Hippocampal formation (tissue), 2 donors: ENCODE measurements at regions not wholly inside any gene's neighbourhood (a gene's known extent, or its start where the extent isn't known, plus 50 kb on each side); places are given as distances from the start of the nearest gene placed in this dataset.

Experiments used
- DNase-seq, 2 donors: peaks; one replicate each; lab custom pipeline; 2025; lab: John Stamatoyannopoulos, UW

DNA sequence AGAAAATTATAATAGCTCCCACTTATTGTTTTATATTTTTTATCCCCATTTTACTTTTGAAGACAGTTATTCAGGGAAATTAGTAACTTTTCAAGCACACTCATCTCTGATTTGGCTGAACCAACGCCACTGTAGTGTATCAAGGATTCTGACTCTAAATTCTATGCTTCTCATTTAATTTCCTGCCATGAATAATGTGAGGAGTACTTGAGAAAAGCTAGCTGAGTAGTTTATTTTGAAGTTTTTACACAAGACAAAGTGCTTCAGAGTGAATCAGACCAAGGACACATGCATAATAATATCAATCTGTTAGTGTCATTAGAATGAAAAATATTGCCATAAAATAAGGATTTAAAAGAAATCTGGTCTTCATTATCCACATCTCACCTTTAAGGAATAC is 329.9 kb downstream of the SLITRK6 start:
- DNase-seq = no peak

DNA sequence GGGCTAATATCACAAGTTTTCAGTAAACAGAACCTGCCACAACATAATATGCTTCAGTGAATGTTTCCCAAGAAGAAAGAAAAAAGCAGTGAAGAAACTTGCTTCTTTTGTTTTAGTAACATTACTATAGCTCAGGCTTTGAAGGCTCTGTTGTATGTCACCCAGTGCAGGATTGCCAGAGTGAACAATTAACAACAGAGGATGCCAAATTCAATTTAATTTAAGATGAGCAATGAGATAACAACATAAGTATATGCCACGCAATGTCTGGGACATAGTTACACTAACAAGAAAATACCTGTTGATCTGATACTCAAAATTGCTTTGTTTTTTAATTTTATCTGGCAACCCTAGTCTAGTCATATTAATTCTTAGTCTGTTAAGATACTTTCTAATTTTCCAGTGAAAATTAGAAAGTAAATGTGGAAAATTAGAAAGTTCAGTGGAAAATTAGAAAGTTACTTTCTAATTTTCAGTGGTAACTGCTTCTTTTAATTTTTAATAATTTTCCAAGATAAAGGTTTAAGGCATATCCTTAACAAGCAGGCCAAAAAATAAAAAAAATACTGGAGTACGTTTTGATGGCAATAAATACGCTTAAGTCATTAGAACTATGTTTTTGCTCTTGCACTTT is 336.3 kb downstream of the SLITRK6 start:
- DNase-seq = no peak

- DNase-seq = no peak
Measured at GRCh38 chr13:85461621-85462020, 337.6 kb downstream of the SLITRK6 start.

DNA sequence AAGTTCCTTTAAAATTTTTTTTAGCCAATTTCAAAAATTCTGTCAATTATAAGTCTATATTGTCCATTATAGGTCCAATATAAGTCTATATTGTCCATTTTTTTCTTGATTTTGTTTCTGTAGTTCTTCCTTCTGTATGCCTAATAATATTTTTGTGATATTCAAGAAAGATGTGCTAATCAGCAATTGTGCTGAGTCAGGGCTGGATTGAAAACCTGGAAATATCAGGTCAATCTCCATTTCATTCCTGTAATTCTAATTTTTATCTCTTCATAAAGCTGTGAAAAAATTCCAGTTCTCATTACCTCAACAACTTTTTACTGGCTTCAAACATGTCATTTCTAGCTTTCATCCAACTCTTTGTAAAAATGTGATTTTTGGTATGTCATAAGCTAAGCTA is 353.7 kb downstream of the SLITRK6 start:
- no peak for DNase-seq

DNA sequence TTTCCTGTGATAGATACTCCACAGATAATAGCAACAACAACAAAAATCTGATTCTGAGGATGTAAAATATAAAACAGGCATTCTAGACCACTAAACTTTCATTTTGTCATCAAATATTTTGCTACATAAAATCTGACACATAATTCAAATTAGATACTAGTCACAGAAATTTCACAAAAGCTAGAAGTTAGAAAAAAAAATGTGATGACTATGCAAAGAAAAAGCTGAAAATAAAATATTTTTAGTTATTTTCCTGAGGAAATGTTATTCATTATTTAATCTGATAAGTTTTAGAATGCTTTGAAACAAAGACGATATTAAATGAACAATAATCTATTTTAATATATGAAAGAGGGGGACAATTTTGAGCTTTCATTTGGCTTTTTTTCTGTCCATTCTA is 357.2 kb downstream of the SLITRK6 start:
- no peak for DNase-seq

DNA sequence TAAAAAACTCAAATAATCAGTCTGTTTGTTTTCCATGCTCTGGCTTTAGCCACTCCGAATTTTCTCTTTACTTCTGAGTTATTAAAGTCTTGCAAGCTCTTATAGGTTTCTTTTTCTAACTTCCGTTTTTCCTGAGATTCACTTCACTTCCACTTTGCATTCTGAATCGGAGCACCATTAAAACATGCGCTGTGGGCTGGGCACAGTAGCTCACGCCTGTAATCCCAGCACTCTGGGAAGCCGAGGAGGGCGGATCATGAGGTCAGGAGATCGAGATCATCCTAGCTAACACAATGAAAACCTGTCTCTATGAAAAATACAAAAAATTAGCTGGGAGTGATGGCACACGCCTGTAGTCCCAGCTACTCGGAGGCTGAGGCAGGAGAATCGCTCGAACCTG is 357.9 kb downstream of the SLITRK6 start:
- no peak for DNase-seq

GRCh38 chr13:85436029-85436428 is 363.2 kb downstream of the SLITRK6 start:
- DNase-seq = no peak

GRCh38 chr13:85434927-85435326 is 364.3 kb downstream of the SLITRK6 start:
- no peak for DNase-seq

DNA sequence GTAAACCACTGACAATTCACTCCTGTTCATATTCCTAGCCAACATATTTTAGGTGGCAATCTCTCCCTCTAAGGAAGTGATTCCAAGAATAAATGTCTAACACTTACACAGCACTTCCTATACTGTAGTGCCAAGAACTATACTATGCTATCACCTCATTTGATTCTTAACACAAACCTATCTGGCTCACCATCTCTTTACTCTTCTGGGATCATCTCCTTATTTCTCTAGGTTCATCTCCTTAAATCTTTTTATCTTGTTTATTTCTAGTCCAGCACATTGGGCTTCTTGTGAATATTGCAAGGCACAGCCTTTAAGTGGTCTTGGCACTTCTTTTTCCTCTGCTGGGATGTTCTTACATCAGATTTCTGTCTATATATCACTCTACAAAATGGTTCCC is 366.3 kb downstream of the SLITRK6 start:
- DNase-seq = no peak

DNA sequence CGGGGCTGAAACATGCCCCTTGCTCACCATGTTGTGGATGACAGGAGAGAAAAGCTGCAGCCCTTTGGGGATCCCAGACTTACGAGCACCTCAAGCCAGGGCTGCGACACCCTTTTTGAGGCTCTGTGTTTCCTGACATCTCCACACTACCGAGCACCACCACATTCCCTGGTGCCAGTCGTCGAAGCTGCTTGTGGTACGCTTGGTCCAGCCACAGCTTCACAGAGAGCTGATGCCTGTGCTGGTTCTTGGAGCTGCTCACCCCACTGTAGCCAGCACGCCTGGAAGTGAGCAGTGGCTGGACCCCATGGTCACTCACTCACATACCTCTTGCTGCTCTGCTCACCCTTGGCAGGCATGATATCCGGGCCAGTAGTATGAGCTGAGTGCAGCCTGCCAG is 367.5 kb downstream of the SLITRK6 start:
- no peak for DNase-seq

GRCh38 chr13:85430216-85430794 is 368.9 kb downstream of the SLITRK6 start:
- DNase-seq = no peak

DNA sequence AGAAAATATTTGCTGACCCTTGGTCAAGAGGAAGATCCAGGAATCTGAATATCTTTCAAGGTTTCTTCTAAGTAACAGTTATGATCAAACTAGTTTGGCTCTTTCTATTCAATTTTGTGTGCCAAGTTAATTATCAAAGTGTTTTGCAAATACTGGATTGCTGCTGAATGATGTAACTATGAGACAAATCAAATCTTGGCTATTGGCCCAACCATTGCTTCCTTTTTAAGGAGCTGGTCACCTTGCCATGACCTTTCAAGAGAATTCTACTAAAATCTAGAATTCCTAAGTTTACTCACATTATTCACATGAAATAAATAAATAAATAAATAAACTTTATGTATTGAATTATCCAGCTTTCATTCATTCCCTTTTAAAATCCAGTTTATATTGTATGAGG is 371.8 kb downstream of the SLITRK6 start:
- DNase-seq = no peak

DNA sequence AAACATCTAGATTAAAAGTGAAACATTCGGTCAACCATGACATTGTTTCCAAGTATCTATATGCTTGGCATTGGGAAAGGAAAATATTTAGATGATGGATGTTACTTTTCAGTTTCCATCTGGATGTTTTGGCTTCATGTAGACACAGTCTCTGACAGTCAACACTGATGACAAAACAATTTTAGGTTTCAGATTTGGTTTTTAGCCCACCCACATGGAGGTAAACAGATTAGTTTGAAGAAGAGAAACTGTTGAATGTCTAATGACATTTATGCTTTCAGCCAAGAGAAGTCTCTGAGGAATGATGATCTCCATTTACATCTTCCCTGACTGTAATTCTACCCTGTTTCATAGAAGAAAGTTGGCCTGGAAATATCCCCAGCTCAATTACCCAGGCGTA is 379.1 kb downstream of the SLITRK6 start:
- no peak for DNase-seq

- DNase-seq = no peak
Measured at GRCh38 chr13:85419611-85420010, 379.6 kb downstream of the SLITRK6 start.

DNA sequence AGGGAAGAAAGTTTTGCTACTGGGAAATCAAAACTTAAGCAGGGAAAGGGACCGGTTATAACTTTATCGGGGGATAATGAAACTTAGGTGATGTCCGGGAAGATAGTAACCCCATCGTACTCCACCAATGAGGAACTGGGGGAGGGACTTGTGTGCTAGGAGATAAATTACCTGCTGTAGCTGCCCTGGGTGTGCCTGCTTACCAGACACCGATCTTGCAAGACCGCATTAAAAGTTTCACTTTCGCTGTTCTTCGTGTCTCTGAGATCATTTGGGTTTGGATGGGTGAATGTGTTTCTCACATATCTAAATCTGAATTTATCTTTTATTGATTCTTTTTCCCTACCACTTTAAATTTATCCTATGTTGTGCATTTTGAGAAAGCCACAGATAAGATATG is 381.4 kb downstream of the SLITRK6 start:
- DNase-seq = no peak

GRCh38 chr13:85413664-85414063 is 385.6 kb downstream of the SLITRK6 start:
- no peak for DNase-seq

DNA sequence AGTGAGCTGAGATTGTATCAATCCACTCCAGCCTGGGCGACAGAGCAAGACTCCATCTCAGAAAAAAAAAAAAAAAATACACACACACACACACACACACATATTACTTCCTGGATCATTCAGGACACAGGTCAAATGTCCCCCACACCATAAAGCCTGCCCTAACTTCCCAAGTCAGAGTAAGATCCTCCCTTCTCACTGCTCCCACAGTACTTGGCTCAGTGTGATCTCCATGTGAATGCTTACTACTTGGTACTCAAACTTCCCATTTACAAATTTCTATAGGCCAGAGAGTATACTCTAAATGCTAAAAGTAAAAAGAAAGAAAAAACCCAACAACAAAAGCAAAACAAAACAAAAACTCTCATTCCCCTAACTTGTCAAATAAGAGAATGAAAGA is 386.8 kb downstream of the SLITRK6 start:
- no peak for DNase-seq

- no peak for DNase-seq
Measured at GRCh38 chr13:85411591-85411990, 387.6 kb downstream of the SLITRK6 start.

- DNase-seq = no peak
Measured at GRCh38 chr13:85408415-85408814, 390.8 kb downstream of the SLITRK6 start.

DNA sequence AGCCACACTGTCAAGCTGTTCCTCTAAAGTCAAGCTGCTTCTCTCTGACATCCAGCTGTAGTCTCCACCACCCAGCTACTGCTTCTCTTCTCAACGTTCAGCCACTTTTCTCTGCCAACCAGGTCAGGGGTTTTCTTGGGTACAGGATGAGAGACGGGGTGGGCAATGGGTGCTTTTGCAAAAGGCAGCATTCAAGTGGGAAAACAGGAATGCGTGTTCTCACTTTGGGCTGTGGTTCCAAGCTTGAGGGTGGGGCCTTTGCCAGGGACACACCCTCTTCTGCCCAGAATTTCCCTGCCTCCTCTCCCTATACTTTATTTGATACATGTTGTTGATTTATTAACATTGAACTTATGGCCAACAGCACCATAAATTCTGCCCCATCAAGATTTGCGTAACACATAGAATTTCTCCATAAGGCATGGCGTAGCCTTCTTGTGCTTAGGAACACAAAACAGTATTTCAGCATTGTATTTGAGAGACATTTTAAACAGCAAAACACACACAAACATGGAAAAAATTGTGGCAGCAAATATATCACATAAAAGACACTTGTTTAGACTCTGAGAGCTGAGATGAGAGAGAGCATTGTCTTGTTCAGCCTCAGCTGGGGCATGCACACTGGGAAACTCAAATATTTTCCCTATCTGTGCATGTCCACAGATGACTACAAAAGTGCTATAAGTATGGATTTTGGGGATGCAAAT is 392.8 kb downstream of the SLITRK6 start:
- DNase-seq = peak; percentile 40 to 79

- DNase-seq = peak; percentile 39 to 43
Measured at GRCh38 chr13:85405316-85405897, 393.8 kb downstream of the SLITRK6 start.

- DNase-seq = no peak
Measured at GRCh38 chr13:85386424-85386823, 412.8 kb downstream of the SLITRK6 start.

DNA sequence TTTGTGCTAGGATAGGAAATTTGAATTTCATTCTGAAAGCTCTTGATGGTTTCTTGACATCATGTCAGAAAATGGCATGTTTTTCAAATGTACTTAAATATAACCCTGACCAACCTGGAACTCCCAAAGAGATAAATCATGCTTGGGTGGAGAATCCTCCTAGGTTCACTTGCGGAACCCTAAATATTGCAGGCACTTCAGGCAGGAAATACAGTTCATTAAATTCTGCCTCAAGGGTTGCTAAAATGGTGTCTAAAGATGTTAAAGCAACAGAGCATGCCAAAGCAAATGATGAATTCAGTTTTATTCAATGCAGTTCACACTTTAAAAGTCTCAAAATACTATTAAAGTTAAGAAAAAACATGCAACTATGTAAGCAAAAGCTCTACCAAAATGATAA is 415.9 kb downstream of the SLITRK6 start:
- DNase-seq = no peak
